ENCODE measurements at regions not wholly inside any gene's neighbourhood (a gene's known extent, or its start where the extent isn't known, plus 50 kb on each side); places are given as distances from the start of the nearest gene placed in this dataset.

DNA sequence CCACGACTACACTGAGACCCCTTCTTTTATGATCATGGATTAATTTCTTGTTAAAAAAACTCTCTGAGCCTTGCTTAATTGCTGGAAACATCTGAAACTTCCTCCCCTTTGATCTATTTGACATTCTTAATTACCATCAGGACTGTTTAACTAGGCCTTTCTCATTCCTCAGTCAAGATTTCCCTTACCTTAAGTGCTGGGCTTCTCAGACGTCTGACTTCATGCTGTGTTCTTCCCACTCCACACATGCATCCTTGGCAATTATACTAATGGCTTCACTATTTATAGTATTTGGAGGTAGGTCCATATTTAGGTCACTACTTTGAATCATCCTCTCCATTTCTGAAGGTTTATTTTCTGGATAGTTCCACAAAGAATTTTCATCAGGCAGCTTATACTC is 341.3 kb upstream of the TMPRSS15 start:
- TF ChIP-seq CTCF (IDR thresholded peaks at IDR 0.05; ENCODE audit: low read length) (no peak), EZH2 (optimal IDR thresholded peaks at IDR 0.05; ENCODE audit: low read depth, low read length) (no peak), EZH2phosphoT487 (IDR thresholded peaks at IDR 0.05; ENCODE audit: low read length) (no peak)

Data from MM.1S (cell line).